ENCODE measurements at regions not wholly inside any gene's neighbourhood (a gene's known extent, or its start where the extent isn't known, plus 50 kb on each side); places are given as distances from the start of the nearest gene placed in this dataset.

GRCh38 chr13:40094056-40094455 lies 438.6 kb downstream of the COG6 start:
- Histone ChIP-seq H3K9me3 (ENCODE audit: low read length) (no peaks in the 10 kb centered on the region), H3K27me3 (ENCODE audit: insufficient read depth, low read length) (no peaks in the 10 kb centered on the region), H3K9me2 (ENCODE audit: low read depth, low read length) (no peaks in the 10 kb centered on the region), H3K27ac (ENCODE audit: low read depth, low read length, poor library complexity, severe bottlenecking) (no peak overlapping the region), H3F3A (ENCODE audit: insufficient read depth, low read length) (no peaks in the 10 kb centered on the region), H3K4me2 (ENCODE audit: low read length) (no peak overlapping the region), H3K79me2 (ENCODE audit: insufficient read depth, low read length) (no peaks in the 10 kb centered on the region), H4K20me1 (ENCODE audit: insufficient read depth, low read length) (no peaks in the 10 kb centered on the region), H3K4me1 (ENCODE audit: insufficient read depth, low read length, severe bottlenecking) (peaks cover 17% of the 10 kb centered on the region), H2AFZ (ENCODE audit: low read length) (no peak overlapping the region), H3K4me3 (ENCODE audit: low read depth, low read length, poor library complexity, severe bottlenecking) (no peak overlapping the region), H3K36me3 (ENCODE audit: insufficient read depth, low read length) (peaks cover 16% of the 10 kb centered on the region), H3K9ac (ENCODE audit: low read length) (no peak overlapping the region)
- no peak for TF ChIP-seq CTCF (IDR thresholded peaks at IDR 0.05; ENCODE audit: low read length)
- TF ChIP-seq EZH2 (IDR thresholded peaks at IDR 0.05; ENCODE audit: borderline replicate concordance, low read length) = no peak

- Histone ChIP-seq H4K20me1 (ENCODE audit: insufficient read depth, low read length) (no peaks in the 10 kb centered on the region), H2AFZ (ENCODE audit: low read length) (no peak overlapping the region), H3K4me1 (ENCODE audit: insufficient read depth, low read length, severe bottlenecking) (peaks cover 17% of the 10 kb centered on the region), H3K79me2 (ENCODE audit: insufficient read depth, low read length) (no peaks in the 10 kb centered on the region), H3K9me2 (ENCODE audit: low read depth, low read length) (no peaks in the 10 kb centered on the region), H3K4me3 (ENCODE audit: low read depth, low read length, poor library complexity, severe bottlenecking) (no peak overlapping the region), H3K4me2 (ENCODE audit: low read length) (no peak overlapping the region), H3F3A (ENCODE audit: insufficient read depth, low read length) (no peaks in the 10 kb centered on the region), H3K9me3 (ENCODE audit: low read length) (no peaks in the 10 kb centered on the region), H3K9ac (ENCODE audit: low read length) (no peak overlapping the region), H3K36me3 (ENCODE audit: insufficient read depth, low read length) (peaks cover 24% of the 10 kb centered on the region), H3K27ac (ENCODE audit: low read depth, low read length, poor library complexity, severe bottlenecking) (no peak overlapping the region), H3K27me3 (ENCODE audit: insufficient read depth, low read length) (no peaks in the 10 kb centered on the region)
- TF ChIP-seq EZH2 (IDR thresholded peaks at IDR 0.05; ENCODE audit: borderline replicate concordance, low read length) = no peak
- TF ChIP-seq CTCF (IDR thresholded peaks at IDR 0.05; ENCODE audit: low read length) = no peak
Measured at GRCh38 chr13:40095695-40096356, 440.4 kb downstream of the COG6 start.

GRCh38 chr13:40096357-40096901 lies 441.0 kb downstream of the COG6 start:
- TF ChIP-seq CTCF (IDR thresholded peaks at IDR 0.05; ENCODE audit: low read length) (no peak), EZH2 (IDR thresholded peaks at IDR 0.05; ENCODE audit: borderline replicate concordance, low read length) (no peak)

More at GRCh38 chr13:40096357-40096901, 441.0 kb downstream of the COG6 start:
- no peak overlapping the region for H2AFZ ChIP-seq (ENCODE audit: low read length)
- no peaks in the 10 kb centered on the region for H3K79me2 ChIP-seq (ENCODE audit: insufficient read depth, low read length)
- H3K4me1 ChIP-seq (ENCODE audit: insufficient read depth, low read length, severe bottlenecking) = peaks cover 21% of the 10 kb centered on the region
- H3K27me3 ChIP-seq (ENCODE audit: insufficient read depth, low read length) = no peaks in the 10 kb centered on the region
- no peaks in the 10 kb centered on the region for H3F3A ChIP-seq (ENCODE audit: insufficient read depth, low read length)
- no peak overlapping the region for H3K27ac ChIP-seq (ENCODE audit: low read depth, low read length, poor library complexity, severe bottlenecking)
- H3K36me3 ChIP-seq (ENCODE audit: insufficient read depth, low read length) = peaks cover 24% of the 10 kb centered on the region
- H3K4me3 ChIP-seq (ENCODE audit: low read depth, low read length, poor library complexity, severe bottlenecking) = no peak overlapping the region
- no peak overlapping the region for H3K4me2 ChIP-seq (ENCODE audit: low read length)
- H3K9me3 ChIP-seq (ENCODE audit: low read length) = no peaks in the 10 kb centered on the region
- H4K20me1 ChIP-seq (ENCODE audit: insufficient read depth, low read length) = no peaks in the 10 kb centered on the region
- H3K9ac ChIP-seq (ENCODE audit: low read length) = no peak overlapping the region
- H3K9me2 ChIP-seq (ENCODE audit: low read depth, low read length) = no peaks in the 10 kb centered on the region
